ENCODE measurements at regions not wholly inside any gene's neighbourhood (a gene's known extent, or its start where the extent isn't known, plus 50 kb on each side); places are given as distances from the start of the nearest gene placed in this dataset.
"Not testable (repeated sequence)": the region's sequence is repeated elsewhere in the genome, so short reads cannot be mapped to it uniquely, and the experiment has no call there.

- H3K36me3 Mint-ChIP-seq (ENCODE audit: low read depth), result no peaks in the 10 kb centered on the region
- no peak overlapping the region for H3K4me3 Mint-ChIP-seq
- no peak overlapping the region for H3K27ac Mint-ChIP-seq
- peaks cover 22% of the 10 kb centered on the region for H3K9me3 Mint-ChIP-seq
- no peaks in the 10 kb centered on the region for H3K4me1 Mint-ChIP-seq
- no peak for TF ChIP-seq CTCF (IDR thresholded peaks at IDR 0.05; ENCODE audit: unreplicated experiment in 3 of 3)
- peaks cover 17% of the 10 kb centered on the region for H3K27me3 Mint-ChIP-seq (ENCODE audit: low read depth)
These were observed 439.0 kb upstream of the ADAMTS9 start for GRCh38 chr3:65126527-65127410.

GRCh38 chr3:65120156-65120555 is 432.4 kb upstream of the ADAMTS9 start:
- H3K36me3 Mint-ChIP-seq (ENCODE audit: low read depth); H3K4me3 Mint-ChIP-seq; H3K27ac Mint-ChIP-seq: not testable (repeated sequence)
- Mint-ChIP-seq H3K4me1 (peaks cover 14% of the 10 kb centered on the region), H3K27me3 (ENCODE audit: low read depth) (peaks cover 24% of the 10 kb centered on the region), H3K9me3 (peaks cover 38% of the 10 kb centered on the region)

GRCh38 chr3:65118912-65119499 is 431.2 kb upstream of the ADAMTS9 start:
- TF ChIP-seq CTCF (IDR thresholded peaks at IDR 0.05; ENCODE audit: unreplicated experiment in 3 of 3), result no peak
- peaks cover 38% of the 10 kb centered on the region for H3K9me3 Mint-ChIP-seq
- peaks cover 14% of the 10 kb centered on the region for H3K4me1 Mint-ChIP-seq
- H3K27me3 Mint-ChIP-seq (ENCODE audit: low read depth), result peaks cover 24% of the 10 kb centered on the region
- peaks cover 6% of the 10 kb centered on the region for H3K36me3 Mint-ChIP-seq (ENCODE audit: low read depth)
- H3K4me3 Mint-ChIP-seq, result no peak overlapping the region
- H3K27ac Mint-ChIP-seq, result no peak overlapping the region

- no peak for TF ChIP-seq CTCF (IDR thresholded peaks at IDR 0.05; ENCODE audit: unreplicated experiment in 3 of 3)
- Mint-ChIP-seq H3K27me3 (ENCODE audit: low read depth) (peaks cover 13% of the 10 kb centered on the region), H3K27ac (no peak overlapping the region), H3K36me3 (ENCODE audit: low read depth) (no peaks in the 10 kb centered on the region), H3K4me1 (peaks cover 43% of the 10 kb centered on the region), H3K9me3 (peaks cover 6% of the 10 kb centered on the region), H3K4me3 (no peak overlapping the region)
These were observed 426.2 kb upstream of the ADAMTS9 start for GRCh38 chr3:65114041-65114440.

GRCh38 chr3:65112751-65113300 is 425.0 kb upstream of the ADAMTS9 start:
- no peak overlapping the region for H3K4me3 Mint-ChIP-seq
- peak overlapping the region; percentile 5 to 49 (median 8) for H3K27ac Mint-ChIP-seq
- H3K4me1 Mint-ChIP-seq, result peaks cover 36% of the 10 kb centered on the region
- H3K9me3 Mint-ChIP-seq, result no peaks in the 10 kb centered on the region
- no peak for TF ChIP-seq CTCF (IDR thresholded peaks at IDR 0.05; ENCODE audit: unreplicated experiment in 3 of 3)
- H3K36me3 Mint-ChIP-seq (ENCODE audit: low read depth), result no peaks in the 10 kb centered on the region
- H3K27me3 Mint-ChIP-seq (ENCODE audit: low read depth), result peaks cover 9% of the 10 kb centered on the region

GRCh38 chr3:65110661-65111060 is 422.9 kb upstream of the ADAMTS9 start:
- Mint-ChIP-seq H3K27me3 (ENCODE audit: low read depth) (no peaks in the 10 kb centered on the region), H3K4me3 (no peak overlapping the region), H3K4me1 (peaks cover 41% of the 10 kb centered on the region), H3K9me3 (no peaks in the 10 kb centered on the region), H3K36me3 (ENCODE audit: low read depth) (no peaks in the 10 kb centered on the region), H3K27ac (no peak overlapping the region)
- no peak for TF ChIP-seq CTCF (IDR thresholded peaks at IDR 0.05; ENCODE audit: unreplicated experiment in 3 of 3)

All from nephron (organoid).